Peyer's patch (tissue), 4 donors: ENCODE measurements at regions not wholly inside any gene's neighbourhood (a gene's known extent, or its start where the extent isn't known, plus 50 kb on each side); places are given as distances from the start of the nearest gene placed in this dataset.

ENCODE experiments used
- DNase-seq, 3 donors: peaks; one replicate each; pipeline ENCODE4 v3.0.0-alpha.2; 2017 to 2019
- H3K27ac ChIP-seq, 4 donors: fragments of 200-600 bp; sonication (generic); one replicate each; pipeline ENCODE4 v1.5.1; 2016 to 2019
- H3K27me3 ChIP-seq, 2 donors: fragments of 200-600 bp; sonication (generic); one replicate each; pipeline ENCODE4 v1.5.1; 2019
- H3K36me3 ChIP-seq, 3 donors: fragments of 200-600 bp; sonication (generic); one replicate each; pipeline ENCODE4 v1.5.1; 2016 to 2019
- H3K4me1 ChIP-seq, 4 donors: fragments of 200-600 bp; sonication (generic); one replicate each; pipeline ENCODE4 v1.5.1; 2016 to 2019
- H3K4me3 ChIP-seq, 4 donors: fragments of 200-600 bp; sonication (generic); 1 replicate in 3 of 4; 2 replicates in 1 of 4; pipeline ENCODE4 v1.5.1; 2016 to 2019; ENCODE audit warnings: mild to moderate bottlenecking in 1 of 4
- H3K9me3 ChIP-seq, 4 donors: fragments of 200-600 bp; sonication (generic); one replicate each; pipeline ENCODE4 v1.5.1; 2016 to 2019; ENCODE audit warnings: mild to moderate bottlenecking in 1 of 4
- CTCF ChIP-seq, 6 experiments: fragments of 450-650 bp in 4 of 6; fragments of 200-600 bp in 2 of 6; sonication (generic) in 1 of 6; IDR thresholded peaks; one replicate each; pipeline ENCODE4 v1.5.1; 2017 to 2019; ENCODE audit warnings: antibody characterized with exemption in 6 of 6, mild to moderate bottlenecking in 3 of 6, moderate library complexity in 1 of 6
- POLR2A ChIP-seq, 2 donors: fragments of 450-650 bp; IDR thresholded peaks; one replicate each; pipeline ENCODE4 v1.5.1; 2017; ENCODE audit warnings: antibody characterized with exemption in 2 of 2, mild to moderate bottlenecking in 2 of 2, moderate library complexity in 2 of 2

- Histone ChIP-seq H3K27ac (no peak overlapping the region), H3K36me3 (no peaks in the 10 kb centered on the region), H3K27me3 (no peaks in the 10 kb centered on the region), H3K4me3 (no peak overlapping the region), H3K9me3 (no peaks in the 10 kb centered on the region), H3K4me1 (no peaks in the 10 kb centered on the region)
- TF ChIP-seq CTCF (IDR thresholded peaks at IDR 0.05) (no peak), POLR2A (IDR thresholded peaks at IDR 0.05) (no peak)
- no peak for DNase-seq
Observed at GRCh38 chr13:47726394-47726793, 274.7 kb downstream of the SUCLA2 start.

GRCh38 chr13:47723898-47724297 lies 277.2 kb downstream of the SUCLA2 start:
- no peak for DNase-seq
- Histone ChIP-seq H3K27ac (no peak overlapping the region), H3K27me3 (no peaks in the 10 kb centered on the region), H3K36me3 (no peaks in the 10 kb centered on the region), H3K4me3 (no peak overlapping the region), H3K9me3 (no peaks in the 10 kb centered on the region), H3K4me1 (no peaks in the 10 kb centered on the region)
- no peak for TF ChIP-seq POLR2A (IDR thresholded peaks at IDR 0.05)
- no peak for TF ChIP-seq CTCF (IDR thresholded peaks at IDR 0.05)

- H3K27ac ChIP-seq, result no peak overlapping the region
Observed at GRCh38 chr13:47719164-47719563, 281.9 kb downstream of the SUCLA2 start.

GRCh38 chr13:47718556-47718955 lies 282.5 kb downstream of the SUCLA2 start:
- no peaks in the 10 kb centered on the region for H3K27me3 ChIP-seq
- TF ChIP-seq POLR2A (IDR thresholded peaks at IDR 0.05) (no peak), CTCF (IDR thresholded peaks at IDR 0.05) (no peak)
- no peaks in the 10 kb centered on the region for H3K36me3 ChIP-seq
- H3K4me3 ChIP-seq, result no peak overlapping the region
- H3K9me3 ChIP-seq, result no peaks in the 10 kb centered on the region
- no peak for DNase-seq
- no peaks in the 10 kb centered on the region for H3K4me1 ChIP-seq
- no peak overlapping the region for H3K27ac ChIP-seq

More at GRCh38 chr13:47719164-47719563, 281.9 kb downstream of the SUCLA2 start:
- no peaks in the 10 kb centered on the region for H3K9me3 ChIP-seq
- no peak for TF ChIP-seq CTCF (IDR thresholded peaks at IDR 0.05)
- no peak for TF ChIP-seq POLR2A (IDR thresholded peaks at IDR 0.05)
- no peaks in the 10 kb centered on the region for H3K27me3 ChIP-seq
- no peaks in the 10 kb centered on the region for H3K36me3 ChIP-seq
- no peak for DNase-seq
- no peak overlapping the region for H3K4me3 ChIP-seq
- no peaks in the 10 kb centered on the region for H3K4me1 ChIP-seq

GRCh38 chr13:47708386-47708785 lies 292.7 kb downstream of the SUCLA2 start:
- DNase-seq, result no peak
- no peak overlapping the region for H3K27ac ChIP-seq

More at GRCh38 chr13:47708386-47708785, 292.7 kb downstream of the SUCLA2 start:
- TF ChIP-seq CTCF (IDR thresholded peaks at IDR 0.05) (no peak), POLR2A (IDR thresholded peaks at IDR 0.05) (no peak)
- no peaks in the 10 kb centered on the region for H3K27me3 ChIP-seq
- H3K36me3 ChIP-seq, result no peaks in the 10 kb centered on the region
- H3K4me3 ChIP-seq, result no peak overlapping the region
- no peaks in the 10 kb centered on the region for H3K4me1 ChIP-seq
- H3K9me3 ChIP-seq, result no peaks in the 10 kb centered on the region
